Keratinocyte (primary cell): ENCODE measurements at regions not wholly inside any gene's neighbourhood (a gene's known extent, or its start where the extent isn't known, plus 50 kb on each side); places are given as distances from the start of the nearest gene placed in this dataset.

Source experiments
- EZH2 ChIP-seq: IDR thresholded peaks from one replicate; pipeline ENCODE4 v1.6.1; 2012; ENCODE audit warnings: inconsistent platforms, mild to moderate bottlenecking, low read length, moderate library complexity
- TF ChIP-seq, protein P1 (sequence below), 3 experiments: IDR thresholded peaks in 1 of 3; conservative IDR thresholded peaks in 1 of 3; optimal IDR thresholded peaks in 1 of 3; 2 replicates in 2 of 3; 3 replicates in 1 of 3; pipeline versions ENCODE3 to v1.5.1; 2011; ENCODE audit warnings: low read length in 3 of 3, mild to moderate bottlenecking in 3 of 3, moderate library complexity in 2 of 3, control low read depth in 1 of 3, inconsistent platforms in 1 of 3; ENCODE audit not compliant: insufficient read depth in 2 of 3; ENCODE audit errors: extremely low read depth in 1 of 3

DNA sequence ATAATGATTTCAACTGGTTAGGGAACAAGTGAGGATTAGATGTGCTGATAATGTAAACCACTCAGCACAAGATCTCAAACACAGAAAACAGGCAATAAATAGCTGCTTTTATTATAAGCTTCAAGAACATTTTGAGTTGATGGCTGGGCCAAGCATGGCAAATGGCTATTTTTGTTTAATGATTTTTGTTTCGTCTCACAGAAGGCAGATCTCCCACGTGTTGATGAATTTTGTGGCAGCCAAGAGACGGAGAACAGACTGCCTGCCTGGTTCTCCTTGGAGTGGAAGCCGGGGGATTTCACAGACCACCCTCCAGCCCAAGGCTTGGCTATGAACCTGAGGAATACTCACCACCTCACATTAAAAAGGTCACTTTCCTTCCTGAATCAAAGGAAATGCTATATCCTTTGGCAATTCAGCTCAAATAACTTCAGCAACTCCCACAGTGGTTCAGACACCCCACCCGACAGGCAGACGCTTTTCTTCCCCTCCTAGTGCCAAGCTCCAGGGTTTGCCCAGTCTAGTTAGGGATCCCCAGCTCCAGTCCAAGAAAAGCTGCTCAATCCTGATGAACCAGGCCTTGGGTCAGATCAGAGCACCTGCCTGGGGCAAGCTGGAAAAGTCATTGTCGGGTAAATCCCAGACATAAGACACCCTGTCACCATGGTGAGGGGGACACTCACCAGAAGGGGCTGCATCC is 593.5 kb downstream of the TOX3 start:
- TF ChIP-seq, protein P1, sequence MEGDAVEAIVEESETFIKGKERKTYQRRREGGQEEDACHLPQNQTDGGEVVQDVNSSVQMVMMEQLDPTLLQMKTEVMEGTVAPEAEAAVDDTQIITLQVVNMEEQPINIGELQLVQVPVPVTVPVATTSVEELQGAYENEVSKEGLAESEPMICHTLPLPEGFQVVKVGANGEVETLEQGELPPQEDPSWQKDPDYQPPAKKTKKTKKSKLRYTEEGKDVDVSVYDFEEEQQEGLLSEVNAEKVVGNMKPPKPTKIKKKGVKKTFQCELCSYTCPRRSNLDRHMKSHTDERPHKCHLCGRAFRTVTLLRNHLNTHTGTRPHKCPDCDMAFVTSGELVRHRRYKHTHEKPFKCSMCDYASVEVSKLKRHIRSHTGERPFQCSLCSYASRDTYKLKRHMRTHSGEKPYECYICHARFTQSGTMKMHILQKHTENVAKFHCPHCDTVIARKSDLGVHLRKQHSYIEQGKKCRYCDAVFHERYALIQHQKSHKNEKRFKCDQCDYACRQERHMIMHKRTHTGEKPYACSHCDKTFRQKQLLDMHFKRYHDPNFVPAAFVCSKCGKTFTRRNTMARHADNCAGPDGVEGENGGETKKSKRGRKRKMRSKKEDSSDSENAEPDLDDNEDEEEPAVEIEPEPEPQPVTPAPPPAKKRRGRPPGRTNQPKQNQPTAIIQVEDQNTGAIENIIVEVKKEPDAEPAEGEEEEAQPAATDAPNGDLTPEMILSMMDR (optimal IDR thresholded peaks at IDR 0.05 in 1 of 3, IDR thresholded peaks at IDR 0.05 in 1 of 3, conservative IDR thresholded peaks at IDR 0.05 in 1 of 3; ENCODE audit: extremely low read depth in 1 of 3, insufficient read depth in 2 of 3, low read length in 3 of 3): no peak
- TF ChIP-seq EZH2: no peak
